Neural progenitor cell (in vitro differentiated cells): ENCODE measurements at regions not wholly inside any gene's neighbourhood (a gene's known extent, or its start where the extent isn't known, plus 50 kb on each side); places are given as distances from the start of the nearest gene placed in this dataset.
"Not testable (repeated sequence)": the region's sequence is repeated elsewhere in the genome, so short reads cannot be mapped to it uniquely, and the experiment has no call there.

Experiments
- DNase-seq: peaks from one replicate; pipeline ENCODE4 v3.0.0-alpha.2; 2016; ENCODE audit warnings: low spot score
- H2AFZ ChIP-seq: fragments of 200-600 bp; sonication (generic); replicated peaks from 2 replicates; pipeline ENCODE4 v1.6.1; 2016; ENCODE audit warnings: antibody characterized with exemption
- H3F3A ChIP-seq: fragments of 200-600 bp; sonication (generic); 2 replicates; pipeline ENCODE4 v1.6.1; 2016; ENCODE audit warnings: antibody characterized with exemption, low read depth
- H3K27ac ChIP-seq: fragments of 200-600 bp; sonication (generic); 2 replicates; pipeline ENCODE4 v1.5.1; 2016; ENCODE audit warnings: mild to moderate bottlenecking
- H3K27me3 ChIP-seq: fragments of 200-600 bp; sonication (generic); 2 replicates; pipeline ENCODE4 v1.6.1; 2016; ENCODE audit warnings: mild to moderate bottlenecking, moderate library complexity
- H3K36me3 ChIP-seq: fragments of 200-600 bp; sonication (generic); 2 replicates; pipeline ENCODE4 v1.5.1; 2016
- H3K4me1 ChIP-seq: fragments of 200-600 bp; sonication (generic); 2 replicates; pipeline ENCODE4 v1.6.1; 2016; ENCODE audit warnings: mixed run types
- H3K4me2 ChIP-seq: fragments of 200-600 bp; sonication (generic); 2 replicates; pipeline ENCODE4 v1.6.1; 2016
- H3K4me3 ChIP-seq: fragments of 200-600 bp; sonication (generic); 2 replicates; pipeline ENCODE4 v1.5.1; 2016
- H3K79me2 ChIP-seq: fragments of 200-600 bp; sonication (generic); 2 replicates; pipeline ENCODE4 v1.6.1; 2016; ENCODE audit warnings: low read depth
- H3K9ac ChIP-seq: fragments of 200-600 bp; sonication (generic); 2 replicates; pipeline ENCODE4 v1.6.1; 2016
- H3K9me3 ChIP-seq: fragments of 200-600 bp; sonication (generic); 2 replicates; pipeline ENCODE4 v1.5.1; 2016; ENCODE audit warnings: low read depth
- H4K20me1 ChIP-seq: fragments of 200-600 bp; sonication (generic); 2 replicates; pipeline ENCODE4 v1.6.1; 2016; ENCODE audit warnings: low read depth
- H3K27ac Mint-ChIP-seq: 3 replicates; pipeline ENCODE4 v1.8.0; 2021; ENCODE audit warnings: mixed read lengths
- H3K27me3 Mint-ChIP-seq: 2 replicates; pipeline ENCODE4 v1.8.0; 2022; ENCODE audit warnings: low read depth, mild to moderate bottlenecking, inconsistent platforms, moderate library complexity, mixed read lengths; ENCODE audit not compliant: insufficient read depth
- H3K36me3 Mint-ChIP-seq: 3 replicates; pipeline ENCODE4 v1.8.0; 2021; ENCODE audit warnings: mixed read lengths
- H3K4me1 Mint-ChIP-seq: 3 replicates; pipeline ENCODE4 v1.8.0; 2021; ENCODE audit warnings: mixed read lengths
- H3K4me3 Mint-ChIP-seq: 3 replicates; pipeline ENCODE4 v1.8.0; 2021; ENCODE audit warnings: mild to moderate bottlenecking, moderate library complexity, mixed read lengths
- H3K9me3 Mint-ChIP-seq: 3 replicates; pipeline ENCODE4 v1.8.0; 2020; ENCODE audit warnings: mixed read lengths
- EZH2 ChIP-seq: fragments of 200-600 bp; sonication (generic); IDR thresholded peaks from 2 replicates; pipeline ENCODE4 v1.6.1; 2017; ENCODE audit warnings: antibody characterized with exemption, mild to moderate bottlenecking, moderate library complexity
- EZH2phosphoT487 ChIP-seq: fragments of 200-600 bp; sonication (generic); IDR thresholded peaks from 2 replicates; pipeline ENCODE4 v1.6.1; 2017; ENCODE audit warnings: antibody characterized with exemption
- TF ChIP-seq, protein P1 (sequence below): fragments of 200-600 bp; sonication (generic); IDR thresholded peaks from 2 replicates; pipeline ENCODE4 v1.5.1; 2017; ENCODE audit warnings: antibody characterized with exemption, mild to moderate bottlenecking

DNA sequence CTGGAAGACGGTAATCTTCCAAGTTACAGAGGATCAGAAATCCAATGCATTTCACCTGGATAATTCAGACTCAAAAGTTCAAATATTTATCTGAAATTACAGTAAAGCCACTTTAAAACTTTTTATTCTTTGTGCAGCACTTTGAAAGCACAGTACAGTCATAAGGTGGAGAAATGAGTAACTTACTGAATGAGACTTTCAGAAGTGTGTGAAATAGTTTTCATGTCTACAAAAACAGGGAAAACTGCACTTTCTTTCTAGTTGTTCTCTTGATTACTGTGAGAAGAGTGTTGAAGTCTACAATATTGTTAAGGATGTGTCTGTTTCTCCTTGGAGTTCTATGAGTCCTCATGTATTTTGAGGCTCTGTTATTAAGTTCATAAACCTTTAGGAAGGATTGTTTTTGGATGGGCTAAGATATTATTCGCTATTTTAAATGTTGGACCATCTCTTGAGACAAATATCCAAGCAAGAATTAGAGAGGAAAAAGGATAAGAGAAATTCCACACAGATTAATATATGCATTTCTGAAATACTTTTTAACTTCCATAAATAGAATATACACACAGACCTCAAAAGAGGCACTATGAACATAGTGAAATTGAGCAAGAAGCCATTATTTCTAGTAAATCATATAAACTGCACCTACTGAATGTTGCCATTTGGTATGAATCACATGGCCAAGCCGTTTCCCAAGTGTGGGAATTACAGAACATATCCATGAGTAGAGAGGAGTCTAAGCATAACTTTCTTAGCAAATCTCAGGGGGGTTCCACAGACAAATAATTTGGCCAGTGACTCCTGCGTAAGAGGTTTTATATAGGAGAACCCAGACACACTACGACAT lies 83.6 kb upstream of the PLEKHM1 start:
- Histone ChIP-seq H3F3A (no peaks in the 10 kb centered on the region), H3K36me3 (no peaks in the 10 kb centered on the region), H3K9ac (no peak overlapping the region), H4K20me1 (peaks cover 52% of the 10 kb centered on the region), H3K27me3 (no peaks in the 10 kb centered on the region), H3K4me2 (no peak overlapping the region), H2AFZ (no peak overlapping the region), H3K9me3 (no peaks in the 10 kb centered on the region), H3K4me1 (no peaks in the 10 kb centered on the region), H3K79me2 (peaks cover 60% of the 10 kb centered on the region), H3K27ac (no peak overlapping the region), H3K4me3 (no peak overlapping the region)
- no peaks in the 10 kb centered on the region for H3K9me3 Mint-ChIP-seq
- H3K36me3 Mint-ChIP-seq: peaks cover 25% of the 10 kb centered on the region
- no peaks in the 10 kb centered on the region for H3K27me3 Mint-ChIP-seq
- no peak overlapping the region for H3K27ac Mint-ChIP-seq
- TF ChIP-seq, protein P1, sequence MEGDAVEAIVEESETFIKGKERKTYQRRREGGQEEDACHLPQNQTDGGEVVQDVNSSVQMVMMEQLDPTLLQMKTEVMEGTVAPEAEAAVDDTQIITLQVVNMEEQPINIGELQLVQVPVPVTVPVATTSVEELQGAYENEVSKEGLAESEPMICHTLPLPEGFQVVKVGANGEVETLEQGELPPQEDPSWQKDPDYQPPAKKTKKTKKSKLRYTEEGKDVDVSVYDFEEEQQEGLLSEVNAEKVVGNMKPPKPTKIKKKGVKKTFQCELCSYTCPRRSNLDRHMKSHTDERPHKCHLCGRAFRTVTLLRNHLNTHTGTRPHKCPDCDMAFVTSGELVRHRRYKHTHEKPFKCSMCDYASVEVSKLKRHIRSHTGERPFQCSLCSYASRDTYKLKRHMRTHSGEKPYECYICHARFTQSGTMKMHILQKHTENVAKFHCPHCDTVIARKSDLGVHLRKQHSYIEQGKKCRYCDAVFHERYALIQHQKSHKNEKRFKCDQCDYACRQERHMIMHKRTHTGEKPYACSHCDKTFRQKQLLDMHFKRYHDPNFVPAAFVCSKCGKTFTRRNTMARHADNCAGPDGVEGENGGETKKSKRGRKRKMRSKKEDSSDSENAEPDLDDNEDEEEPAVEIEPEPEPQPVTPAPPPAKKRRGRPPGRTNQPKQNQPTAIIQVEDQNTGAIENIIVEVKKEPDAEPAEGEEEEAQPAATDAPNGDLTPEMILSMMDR: no peak
- TF ChIP-seq EZH2 (no peak), EZH2phosphoT487 (no peak)
- peaks cover 3% of the 10 kb centered on the region for H3K4me1 Mint-ChIP-seq
- no peak for DNase-seq
- H3K4me3 Mint-ChIP-seq: no peak overlapping the region

DNA sequence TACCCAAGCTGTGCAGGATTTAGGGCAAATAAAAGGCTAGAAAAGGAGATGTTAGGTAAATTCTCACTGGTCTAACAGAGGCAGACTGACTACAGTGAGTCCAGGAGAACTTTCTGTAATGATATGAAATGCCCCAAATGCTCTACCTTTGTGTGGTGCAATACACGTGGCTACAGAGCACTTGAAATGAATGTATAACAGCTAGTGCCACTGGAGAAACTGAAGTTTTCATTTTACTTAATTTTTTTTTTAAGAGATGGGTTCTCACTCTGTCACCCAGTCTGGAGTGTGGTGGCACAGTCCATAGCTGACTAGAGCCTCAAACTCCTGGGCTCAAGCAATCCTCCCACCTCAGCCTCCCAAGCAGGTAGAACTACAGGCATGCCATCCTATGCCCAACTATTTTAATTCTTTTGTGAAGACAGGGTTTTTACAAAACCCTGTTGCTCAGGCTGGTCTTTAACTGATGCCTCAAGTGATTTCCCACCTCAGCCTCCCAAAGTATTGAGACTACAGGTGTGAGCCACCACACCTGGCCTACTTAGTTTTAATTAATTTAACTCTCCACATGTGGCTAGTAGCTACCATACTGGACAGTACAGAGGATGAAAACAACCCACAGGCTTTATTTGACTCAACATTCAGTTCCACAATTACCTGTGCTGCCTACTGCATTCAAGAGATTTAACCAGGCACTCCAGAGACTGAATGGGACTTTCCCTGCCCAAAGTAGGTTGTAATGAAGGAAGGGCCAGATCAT lies 84.8 kb upstream of the PLEKHM1 start:
- DNase-seq: no peak
- TF ChIP-seq EZH2phosphoT487: no peak
- TF ChIP-seq, protein P1: no peak
- Histone ChIP-seq H2AFZ (no peak overlapping the region), H3K4me2 (no peak overlapping the region), H3K79me2 (peaks cover 71% of the 10 kb centered on the region), H3K27me3 (no peaks in the 10 kb centered on the region), H4K20me1 (peaks cover 64% of the 10 kb centered on the region), H3F3A (peaks cover 4% of the 10 kb centered on the region), H3K9me3 (no peaks in the 10 kb centered on the region), H3K9ac (no peak overlapping the region), H3K4me3 (no peak overlapping the region), H3K36me3 (no peaks in the 10 kb centered on the region), H3K4me1 (peaks cover 9% of the 10 kb centered on the region), H3K27ac (no peak overlapping the region)
- Mint-ChIP-seq H3K9me3 (no peaks in the 10 kb centered on the region), H3K36me3 (peaks cover 34% of the 10 kb centered on the region), H3K4me1 (peaks cover 12% of the 10 kb centered on the region), H3K27me3 (no peaks in the 10 kb centered on the region), H3K4me3 (no peak overlapping the region), H3K27ac (no peak overlapping the region)

DNA sequence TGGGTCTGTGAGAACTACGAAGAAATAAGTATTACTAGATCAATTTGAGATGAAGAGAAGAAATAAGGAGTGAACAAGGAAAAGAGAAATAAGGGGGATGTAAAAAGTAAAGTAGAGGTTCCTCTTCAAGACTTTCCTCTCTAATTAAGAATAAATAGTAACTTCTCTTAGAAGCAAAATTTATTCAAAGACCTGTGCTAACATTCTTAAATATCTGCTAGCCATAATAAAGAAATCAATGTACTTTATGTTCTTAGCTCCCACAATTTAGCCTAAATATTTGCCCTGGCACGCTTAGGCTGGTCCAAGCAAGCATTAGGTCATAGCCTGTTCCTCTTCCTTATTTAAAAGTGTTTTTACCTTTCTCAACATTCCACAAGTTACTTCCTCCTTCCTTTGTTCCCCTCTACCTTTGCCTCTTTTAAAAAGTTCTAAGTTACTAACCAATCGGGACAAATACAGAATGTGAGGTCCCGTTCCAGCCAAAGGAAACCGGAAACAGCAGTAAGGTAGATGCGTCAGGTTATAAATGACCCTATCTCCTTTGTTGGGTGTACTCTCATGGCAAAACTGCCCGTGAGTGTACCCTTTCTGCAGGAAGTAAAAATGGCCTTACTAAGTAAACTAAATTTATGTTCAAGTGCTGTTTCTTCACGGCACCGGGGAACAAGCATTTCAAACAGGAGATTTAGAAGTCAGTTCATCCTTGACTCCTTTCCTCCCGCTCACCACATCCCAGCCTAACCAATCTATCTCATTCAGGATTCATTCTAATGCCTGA lies 86.2 kb upstream of the PLEKHM1 start:
- H3K4me2 ChIP-seq, H3K27me3 Mint-ChIP-seq, H3F3A ChIP-seq, H3K4me3 Mint-ChIP-seq, DNase-seq, H3K9me3 ChIP-seq, H3K36me3 ChIP-seq, H3K27ac ChIP-seq, H3K27me3 ChIP-seq, H3K4me3 ChIP-seq, H2AFZ ChIP-seq, H3K9ac ChIP-seq, H3K9me3 Mint-ChIP-seq, H3K27ac Mint-ChIP-seq: not testable (repeated sequence)
- H3K4me1 ChIP-seq: peaks cover 16% of the 10 kb centered on the region
- peaks cover 17% of the 10 kb centered on the region for H3K4me1 Mint-ChIP-seq
- peaks cover 40% of the 10 kb centered on the region for H3K36me3 Mint-ChIP-seq
- peaks cover 85% of the 10 kb centered on the region for H3K79me2 ChIP-seq
- peaks cover 78% of the 10 kb centered on the region for H4K20me1 ChIP-seq
